ENCODE measurements at regions not wholly inside any gene's neighbourhood (a gene's known extent, or its start where the extent isn't known, plus 50 kb on each side); places are given as distances from the start of the nearest gene placed in this dataset.

GRCh38 chr1:62386351-62387121 is 50.3 kb upstream of the USP1 start:
- TF ChIP-seq POLR2A (IDR thresholded peaks at IDR 0.05), result no peak
- WGBS, 2 donors, result 24 to 52% methylated on average over 3 of the region's 3 CpGs
- Histone ChIP-seq H3K4me1 (peaks cover 0 to 13% (median 10%) of the 10 kb centered on the region in 4 donors), H3K36me3 (no peaks in the 10 kb centered on the region), H3K27me3 (no peaks in the 10 kb centered on the region), H3K4me3 (no peak overlapping the region), H3K9me3 (no peaks in the 10 kb centered on the region), H3K27ac (no peak overlapping the region)
- DNase-seq, result no peak
- intact Hi-C loops (cut with DNase I), result no loop called here

Measured in sigmoid colon (tissue), 6 donors.